Midbrain (tissue), 1 donor: ENCODE measurements at regions not wholly inside any gene's neighbourhood (a gene's known extent, or its start where the extent isn't known, plus 50 kb on each side); places are given as distances from the start of the nearest gene placed in this dataset.
"Not testable (repeated sequence)": the region's sequence is repeated elsewhere in the genome, so short reads cannot be mapped to it uniquely, and the experiment has no call there.

Experiments
- DNase-seq: peaks from one replicate; lab custom pipeline; 2025; lab: John Stamatoyannopoulos, UW

- no peak for DNase-seq
Observed at GRCh38 chr9:106107716-106108115, 413.4 kb downstream of the TMEM38B start.

DNA sequence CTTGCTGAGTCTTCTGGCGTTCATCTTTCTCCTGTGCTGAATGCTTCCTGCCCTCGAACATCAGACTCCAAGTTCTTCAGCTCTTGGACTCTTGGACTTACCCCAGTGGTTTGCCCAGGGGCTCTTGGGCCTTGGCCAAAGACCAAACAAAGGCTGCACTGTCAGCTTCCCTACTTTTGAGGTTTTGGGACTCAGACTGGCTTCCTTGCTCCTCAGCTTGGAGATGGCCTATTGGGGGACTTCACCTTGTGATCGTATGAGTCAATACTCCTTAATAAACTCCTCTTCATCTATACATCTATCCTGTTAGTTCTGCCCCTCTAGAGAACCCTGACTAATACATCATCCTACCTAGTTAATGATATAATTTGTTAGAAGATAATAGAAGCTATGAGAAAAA is 415.4 kb downstream of the TMEM38B start:
- not testable (repeated sequence) for DNase-seq

GRCh38 chr9:106110483-106110882 is 416.1 kb downstream of the TMEM38B start:
- no peak for DNase-seq

GRCh38 chr9:106111039-106111730 is 416.8 kb downstream of the TMEM38B start:
- no peak for DNase-seq

- DNase-seq = no peak
Observed at GRCh38 chr9:106112935-106113334, 418.6 kb downstream of the TMEM38B start.

DNA sequence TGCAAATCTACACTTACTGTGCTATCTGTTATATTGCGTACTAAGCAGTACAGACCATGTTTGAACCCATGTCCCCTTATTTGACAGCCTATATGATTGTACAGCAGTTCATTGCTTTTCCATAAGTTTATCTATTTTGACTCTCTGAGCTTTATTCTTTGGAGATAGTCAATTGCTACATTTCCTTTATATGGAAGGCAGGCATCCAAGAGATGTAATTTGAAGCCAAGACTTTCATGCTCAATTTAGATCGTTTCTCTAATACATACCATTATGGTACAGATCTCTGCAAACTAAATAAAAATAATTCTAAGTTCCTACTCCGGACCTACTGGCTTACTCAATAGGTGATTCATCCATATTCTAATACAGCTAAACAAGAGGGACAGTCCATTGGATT is 424.8 kb downstream of the TMEM38B start:
- no peak for DNase-seq

DNA sequence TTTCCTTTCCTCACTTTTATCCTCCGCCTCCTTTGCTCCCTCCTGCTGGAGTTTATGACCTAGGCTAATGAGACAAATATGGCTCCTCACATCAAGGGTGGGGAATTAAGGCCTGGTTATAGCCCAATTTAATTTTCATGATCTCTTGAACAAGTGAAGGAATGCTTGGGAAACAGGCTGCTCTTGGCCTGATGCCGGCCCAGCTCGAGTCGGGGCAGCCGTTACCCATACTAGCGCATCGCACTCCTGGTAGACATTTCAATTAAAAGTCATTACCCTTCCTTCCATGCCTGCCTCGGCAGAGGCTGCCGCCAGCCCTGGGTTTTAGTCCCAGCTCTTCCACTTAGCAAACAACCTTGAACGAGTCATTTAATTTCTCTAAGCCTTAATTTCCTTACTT is 425.7 kb downstream of the TMEM38B start:
- no peak for DNase-seq

DNA sequence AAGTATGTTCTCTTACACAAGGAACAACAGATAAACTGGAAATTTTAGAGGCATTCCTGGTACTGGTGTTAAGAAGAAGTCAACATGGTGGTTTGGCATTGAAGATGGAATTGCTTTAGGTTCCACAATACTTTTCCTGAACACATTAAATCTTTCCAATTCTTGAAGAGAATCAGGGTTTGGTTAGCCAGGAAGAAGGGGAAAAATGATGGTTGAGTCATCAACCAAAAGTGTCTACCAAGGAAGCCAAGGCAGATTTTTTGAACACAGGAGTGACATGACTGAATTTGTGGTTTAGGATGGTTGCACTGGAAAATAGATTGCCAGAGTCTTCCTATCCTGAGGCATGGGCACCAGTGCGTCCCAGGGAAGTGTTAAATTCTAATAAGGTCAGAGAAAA is 433.4 kb downstream of the TMEM38B start:
- DNase-seq = no peak

- no peak for DNase-seq
Observed at GRCh38 chr9:106130374-106130773, 436.0 kb downstream of the TMEM38B start.

DNA sequence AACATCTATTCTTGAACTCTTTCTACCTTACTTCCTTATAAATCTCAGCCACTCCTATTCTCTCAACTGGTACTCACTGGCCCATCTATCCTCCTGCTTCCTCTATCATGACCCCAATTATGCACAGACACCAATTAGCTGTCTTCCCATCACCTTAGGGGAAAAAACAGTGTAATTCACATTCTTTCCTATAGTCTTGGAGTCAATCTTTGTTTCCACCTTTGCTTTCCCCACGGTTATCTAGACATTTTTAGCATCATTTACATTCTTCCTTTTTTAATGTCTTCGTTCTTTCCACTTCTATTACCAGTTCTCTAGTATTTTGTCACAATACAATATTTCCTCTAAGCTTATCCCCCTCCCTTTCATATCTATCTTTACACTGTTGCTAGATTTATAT is 449.4 kb downstream of the TMEM38B start:
- no peak for DNase-seq

DNA sequence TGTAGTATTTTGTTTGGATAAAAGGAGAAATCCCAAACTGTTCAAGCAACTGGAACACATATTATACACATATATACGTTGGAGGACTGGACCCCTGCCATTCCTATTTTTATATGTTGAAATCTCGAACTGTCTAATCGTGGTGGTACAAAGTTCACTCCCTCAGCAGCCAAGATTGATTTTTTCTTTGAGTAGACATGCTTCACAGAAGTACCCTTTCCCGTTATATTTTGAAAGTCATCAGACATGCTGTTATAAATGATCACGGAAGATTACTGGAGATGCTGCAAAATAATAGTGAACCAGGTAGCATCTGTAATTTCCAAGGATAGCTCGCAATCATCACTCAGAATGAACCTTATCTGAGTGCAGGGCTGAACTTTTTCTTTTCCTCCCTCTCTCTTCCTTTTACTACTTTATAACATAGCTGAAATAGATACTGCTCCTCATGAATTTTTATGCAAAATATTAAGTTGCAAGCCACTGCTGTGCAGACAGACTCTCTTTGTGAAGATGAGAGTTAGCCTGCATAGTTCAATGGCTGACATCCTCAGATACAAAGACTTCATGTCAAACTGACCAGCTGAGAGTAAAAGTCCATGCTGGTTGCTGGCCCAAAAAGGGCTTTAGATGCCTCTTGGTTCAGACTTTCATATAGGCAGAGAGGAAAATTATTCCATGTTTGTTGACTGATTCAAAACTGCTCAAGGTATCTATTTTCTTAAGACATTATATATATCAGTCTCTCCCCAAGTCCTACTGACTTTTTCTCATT is 451.9 kb downstream of the TMEM38B start:
- DNase-seq = no peak

DNA sequence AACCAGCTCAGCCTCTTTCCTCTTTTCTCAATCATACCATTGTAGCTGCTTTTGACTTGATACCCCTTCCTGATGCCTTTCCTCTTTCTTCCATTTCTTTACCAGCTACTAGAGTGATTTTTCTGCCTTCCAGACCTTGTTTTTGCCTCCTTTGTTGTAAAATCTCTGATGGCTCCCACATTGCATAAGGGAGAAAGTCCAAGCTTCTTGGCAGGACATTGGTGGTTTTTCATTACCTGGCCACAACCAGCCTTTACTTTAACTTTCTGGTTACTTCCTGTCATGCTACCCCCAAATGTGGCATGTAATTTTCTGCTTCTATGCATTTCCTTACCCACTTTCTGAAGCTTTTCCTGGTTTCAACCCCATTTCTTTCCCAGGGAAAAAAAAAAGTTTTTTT is 452.5 kb downstream of the TMEM38B start:
- no peak for DNase-seq

- DNase-seq = no peak
Observed at GRCh38 chr9:106149956-106150355, 455.6 kb downstream of the TMEM38B start.

GRCh38 chr9:106156465-106156864 is 462.1 kb downstream of the TMEM38B start:
- no peak for DNase-seq

DNA sequence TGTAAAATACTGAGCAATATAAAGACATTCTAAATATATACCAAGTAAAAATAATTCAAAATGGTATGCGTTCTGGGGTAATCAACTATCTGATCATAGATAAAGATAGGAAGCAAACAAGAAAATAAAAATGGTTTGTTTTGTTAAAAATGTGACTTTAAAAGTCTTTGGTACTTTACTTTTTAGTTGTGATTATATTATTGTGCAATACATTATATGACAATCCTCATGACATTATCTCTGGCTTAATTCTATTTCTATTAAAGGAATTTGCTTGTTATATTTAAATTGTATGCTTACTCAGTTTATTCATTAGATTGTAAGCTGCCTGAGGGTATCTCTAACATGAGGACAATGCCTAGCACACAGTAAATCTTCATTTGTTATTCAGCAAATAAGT is 477.9 kb downstream of the TMEM38B start:
- no peak for DNase-seq

- DNase-seq = no peak
Observed at GRCh38 chr9:106174346-106174745, 480.0 kb downstream of the TMEM38B start.

DNA sequence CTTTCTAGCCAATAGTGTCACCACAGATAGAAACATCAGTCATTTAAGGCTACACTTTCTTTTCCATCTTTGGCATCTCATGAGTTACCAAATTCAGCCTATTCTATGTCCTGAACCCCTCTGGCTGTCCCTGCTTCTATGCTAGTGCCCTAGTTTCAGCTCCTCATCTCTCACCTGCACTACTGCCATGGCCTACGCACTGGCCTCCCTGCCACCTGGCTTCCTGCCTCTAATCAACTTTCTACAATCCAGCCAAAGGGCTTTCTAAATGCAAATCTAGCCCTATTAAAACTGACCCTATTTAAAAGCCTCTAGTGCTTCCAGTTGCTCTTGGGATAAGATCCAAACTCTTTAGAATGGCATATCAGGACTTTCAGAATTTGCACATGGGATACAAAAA is 482.9 kb downstream of the TMEM38B start:
- DNase-seq = no peak

DNA sequence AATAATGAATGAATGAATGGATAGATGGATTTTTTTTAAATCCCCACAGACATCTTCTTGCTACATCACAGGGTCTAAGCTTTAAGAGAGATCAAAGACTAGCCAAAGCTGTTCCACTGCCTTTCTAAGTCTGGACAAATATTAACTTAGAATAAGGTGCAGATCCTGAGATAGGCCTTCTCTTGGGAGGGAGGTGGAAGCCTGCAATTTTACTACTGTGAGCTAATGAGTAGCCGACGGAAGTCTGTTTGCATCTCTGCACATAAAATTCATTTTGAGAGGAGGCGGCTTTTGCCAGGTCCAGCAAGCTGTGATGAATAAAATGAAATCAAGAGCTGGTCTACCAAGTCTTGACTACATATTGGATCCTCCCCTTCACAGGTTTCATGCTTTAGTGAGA is 484.9 kb downstream of the TMEM38B start:
- DNase-seq = no peak

DNA sequence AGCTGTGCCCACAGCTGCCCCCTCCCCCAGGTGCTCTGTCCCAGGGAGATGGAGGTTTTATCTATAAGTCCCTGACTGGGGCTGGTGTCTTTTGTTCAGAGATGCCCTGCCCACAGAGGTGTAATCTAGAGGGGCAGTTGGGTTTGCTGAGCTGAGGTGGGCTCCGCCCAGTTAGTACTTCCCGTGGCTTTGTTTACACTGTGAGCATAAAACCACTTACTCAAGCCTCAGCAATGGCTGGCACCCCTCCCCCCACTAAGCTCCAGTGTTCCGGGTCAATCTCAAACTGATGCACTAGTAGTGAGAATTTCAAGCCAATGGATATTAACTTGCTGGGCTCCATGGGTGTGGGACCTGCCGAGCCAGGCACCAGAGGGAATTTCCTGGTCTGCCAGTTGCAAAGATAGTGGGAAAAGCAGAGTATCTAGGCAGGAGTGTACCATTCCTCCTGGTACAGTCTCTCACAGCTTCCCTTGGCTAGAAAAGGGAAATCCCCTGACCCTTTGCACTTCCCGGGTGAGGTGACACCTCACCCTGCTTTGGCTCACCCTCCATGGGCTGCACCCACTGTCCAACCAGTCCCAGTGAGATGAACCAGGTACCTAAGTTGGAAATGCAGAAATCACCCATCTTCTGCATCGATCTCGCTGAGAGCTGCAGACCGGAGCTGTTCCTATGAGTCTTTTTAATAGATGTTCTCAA is 509.6 kb downstream of the TMEM38B start:
- DNase-seq = not testable (repeated sequence)

DNA sequence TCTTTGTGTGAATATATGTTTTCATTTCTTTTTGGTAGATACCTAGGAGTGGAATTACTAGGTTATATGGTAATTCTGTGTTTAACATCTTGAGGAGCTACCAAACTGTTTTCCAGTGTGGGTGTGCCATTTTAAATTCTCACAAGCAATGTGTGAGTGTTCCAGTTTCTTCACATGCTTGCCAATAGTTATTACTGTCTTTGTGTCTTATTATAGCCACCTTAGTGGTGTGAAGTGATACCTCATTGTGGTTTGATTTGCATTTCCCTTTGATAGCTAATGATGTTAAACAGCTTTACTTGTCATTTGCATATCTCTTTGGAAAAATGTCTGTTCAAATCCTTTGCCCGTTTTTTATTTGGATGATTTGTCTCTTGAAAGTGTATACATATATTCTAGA is 513.0 kb downstream of the TMEM38B start:
- no peak for DNase-seq

DNA sequence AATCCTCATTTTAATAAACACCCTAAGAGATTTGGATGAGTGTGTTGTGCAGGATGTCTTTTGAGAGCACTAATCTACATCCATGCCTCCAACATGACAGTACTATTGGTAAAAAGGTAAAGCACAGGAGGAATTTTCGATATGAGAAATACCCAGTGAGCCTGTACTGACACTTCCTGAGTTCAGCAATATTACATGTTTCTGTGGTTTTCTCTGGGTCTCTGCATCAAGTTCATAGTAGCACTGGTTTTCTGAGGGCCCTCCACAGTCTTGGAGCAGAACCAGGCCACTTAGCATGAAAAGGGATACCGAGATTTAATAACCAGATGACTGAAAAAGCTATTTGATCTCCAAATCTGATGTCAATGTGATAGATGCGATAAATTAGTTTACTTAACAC is 524.1 kb downstream of the TMEM38B start:
- DNase-seq = no peak

- DNase-seq = no peak
Observed at GRCh38 chr9:106218854-106219253, 524.5 kb downstream of the TMEM38B start.

- no peak for DNase-seq
Observed at GRCh38 chr9:106220415-106220814, 526.1 kb downstream of the TMEM38B start.
